Common myeloid progenitor, CD34-positive (primary cell): ENCODE measurements at regions not wholly inside any gene's neighbourhood (a gene's known extent, or its start where the extent isn't known, plus 50 kb on each side); places are given as distances from the start of the nearest gene placed in this dataset.
A peak's percentile ranks its signal among the peaks of the same experiment; 100 is the strongest.

Source experiments
- CTCF ChIA-PET: fragments of 350-600 bp; sonication (Branson Sonifier 250); formaldehyde crosslinking; loops from one replicate; lab custom pipeline; 2021; ENCODE audit warnings: antibody characterized with exemption; lab: Charles Lee
- POLR2A ChIA-PET: fragments of 350-600 bp; sonication (Branson Sonifier 250); formaldehyde crosslinking; loops from one replicate; lab custom pipeline; 2021; ENCODE audit warnings: antibody characterized with exemption; lab: Charles Lee
- DNase-seq, 3 donors: peaks; one replicate each; pipeline versions ENCODE4 v3.0.0 to v3.0.0-alpha.2; 2013
- H3K27ac ChIP-seq, 2 experiments: 1 replicate in 1 of 2; 2 replicates in 1 of 2; pipeline ENCODE4 v1.7.0; 2013; ENCODE audit warnings: inconsistent platforms in 2 of 2, low read length in 2 of 2, mild to moderate bottlenecking in 2 of 2, low read depth in 1 of 2, moderate library complexity in 1 of 2; ENCODE audit not compliant: severe bottlenecking in 2 of 2, insufficient read depth in 1 of 2, poor library complexity in 1 of 2
- H3K27me3 ChIP-seq, 5 experiments: replicated peaks in 2 of 5; 1 replicate in 3 of 5; 2 replicates in 2 of 5; pipeline versions ENCODE4 v1.6.1 to v1.7.0; 2013; ENCODE audit warnings: low read length in 4 of 5, mild to moderate bottlenecking in 2 of 5, moderate library complexity in 2 of 5, inconsistent platforms in 1 of 5; ENCODE audit not compliant: insufficient read depth in 5 of 5, control insufficient read depth in 4 of 5
- H3K36me3 ChIP-seq, 4 experiments: 1 replicate in 2 of 4; 2 replicates in 2 of 4; pipeline versions ENCODE4 v1.6.1 to v1.7.0; 2013; ENCODE audit warnings: low read length in 3 of 4, control low read depth in 1 of 4, mild to moderate bottlenecking in 1 of 4; ENCODE audit not compliant: control insufficient read depth in 4 of 4, insufficient read depth in 4 of 4
- H3K4me1 ChIP-seq, 4 experiments: 1 replicate in 3 of 4; 2 replicates in 1 of 4; pipeline versions ENCODE4 v1.6.1 to v1.7.1; 2013; ENCODE audit warnings: low read length in 3 of 4, mild to moderate bottlenecking in 3 of 4, control low read depth in 1 of 4, inconsistent platforms in 1 of 4, moderate library complexity in 1 of 4; ENCODE audit not compliant: control insufficient read depth in 4 of 4, insufficient read depth in 4 of 4; ENCODE audit errors: control extremely low read depth in 1 of 4
- H3K4me3 ChIP-seq, 7 experiments: 1 replicate in 4 of 7; 2 replicates in 3 of 7; pipeline versions ENCODE4 v1.5.1 to v1.7.0; 2013; ENCODE audit warnings: mild to moderate bottlenecking in 7 of 7, low read length in 6 of 7, moderate library complexity in 6 of 7, inconsistent platforms in 2 of 7, low read depth in 2 of 7, control low read depth in 1 of 7; ENCODE audit not compliant: insufficient read depth in 4 of 7, control insufficient read depth in 1 of 7; ENCODE audit errors: extremely low read depth in 1 of 7
- H3K9me3 ChIP-seq, 5 experiments: 1 replicate in 4 of 5; 2 replicates in 1 of 5; pipeline versions ENCODE4 v1.6.1 to v1.7.1; 2013; ENCODE audit warnings: low read length in 4 of 5, mild to moderate bottlenecking in 2 of 5, inconsistent platforms in 1 of 5, low read depth in 1 of 5, moderate library complexity in 1 of 5; ENCODE audit not compliant: control insufficient read depth in 4 of 5, insufficient read depth in 2 of 5; ENCODE audit errors: control extremely low read depth in 1 of 5
- WGBS: methylation state at CpG from one replicate; pipeline ENCODE4 v1.1.5; 2013; ENCODE audit not compliant: insufficient coverage; 5-methylcytosine and 5-hydroxymethylcytosine counted together

GRCh38 chr1:94743862-94744261 lies 76.3 kb upstream of the SLC44A3 start:
- Histone ChIP-seq H3K9me3 (no peaks in the 10 kb centered on the region), H3K4me1 (peaks cover 8 to 29% (median 10%) of the 10 kb centered on the region in 4 experiments), H3K27me3 (no peaks in the 10 kb centered on the region), H3K27ac (no peak overlapping the region), H3K36me3 (no peaks in the 10 kb centered on the region), H3K4me3 (no peak overlapping the region)
- no peak for DNase-seq
- ChIA-PET POLR2A (no interaction called here), CTCF (interaction anchor here (2.0 kb wide), 1 partner anchor 9 kb away, joined by 5 read pairs; no protein-coding TSS in a partner anchor)
- WGBS = 100% methylated on average over 1 of the region's 1 CpG

GRCh38 chr1:94741996-94742395 lies 78.2 kb upstream of the SLC44A3 start:
- Histone ChIP-seq H3K4me1 (peaks cover 8 to 37% (median 17%) of the 10 kb centered on the region in 4 experiments), H3K27me3 (no peaks in the 10 kb centered on the region), H3K36me3 (no peaks in the 10 kb centered on the region), H3K27ac (no peak overlapping the region), H3K4me3 (peak overlapping the region in 1 of 7 experiments; percentile 43), H3K9me3 (no peaks in the 10 kb centered on the region)
- POLR2A ChIA-PET = interaction anchor here (0.7 kb wide), 1 partner anchor 133 kb away, joined by 3 read pairs; no protein-coding TSS in a partner anchor
- CTCF ChIA-PET = interaction anchor here (1.3 to 2.0 kb wide), 2 partner anchors 11 to 215 kb away, joined by 5 read pairs; no protein-coding TSS in a partner anchor
- DNase-seq = no peak
- 100% methylated on average over 2 of the region's 2 CpGs for WGBS

- WGBS = 0% methylated on average over 2 of the region's 2 CpGs
- Histone ChIP-seq H3K4me1 (peaks cover 8 to 42% (median 21%) of the 10 kb centered on the region in 4 experiments), H3K36me3 (no peaks in the 10 kb centered on the region), H3K9me3 (no peaks in the 10 kb centered on the region), H3K27ac (no peak overlapping the region), H3K27me3 (no peaks in the 10 kb centered on the region), H3K4me3 (peak overlapping the region in 1 of 7 experiments; percentile 43)
- DNase-seq = peak; percentile 33 to 69 (median 57)
- ChIA-PET CTCF (interaction anchor here (1.3 kb wide), 1 partner anchor 215 kb away, joined by 5 read pairs; no protein-coding TSS in a partner anchor), POLR2A (interaction anchor here (0.7 kb wide), 1 partner anchor 132 kb away, joined by 3 read pairs; no protein-coding TSS in a partner anchor)
Measured at GRCh38 chr1:94741510-94741909, 78.6 kb upstream of the SLC44A3 start.

- H3K4me1 ChIP-seq = peaks cover 8 to 57% (median 34%) of the 10 kb centered on the region in 4 experiments
- 71% methylated on average over 7 of the region's 7 CpGs for WGBS
- no peak overlapping the region for H3K4me3 ChIP-seq
- ChIA-PET CTCF (interaction anchor here (1.0 to 1.5 kb wide), 4 partner anchors 8 to 133 kb away, joined by 3 read pairs; no protein-coding TSS in a partner anchor), POLR2A (no interaction called here)
- H3K27me3 ChIP-seq = no peaks in the 10 kb centered on the region
- no peaks in the 10 kb centered on the region for H3K9me3 ChIP-seq
- H3K36me3 ChIP-seq = no peaks in the 10 kb centered on the region
- DNase-seq = no peak
- no peak overlapping the region for H3K27ac ChIP-seq
Measured at GRCh38 chr1:94739521-94740061, 80.6 kb upstream of the SLC44A3 start.

GRCh38 chr1:94738371-94738770 lies 81.8 kb upstream of the SLC44A3 start:
- POLR2A ChIA-PET = no interaction called here
- no peak for DNase-seq
- Histone ChIP-seq H3K36me3 (no peaks in the 10 kb centered on the region), H3K27ac (no peak overlapping the region), H3K4me1 (peaks cover 8 to 55% (median 34%) of the 10 kb centered on the region in 4 experiments), H3K4me3 (no peak overlapping the region), H3K27me3 (no peaks in the 10 kb centered on the region), H3K9me3 (no peaks in the 10 kb centered on the region)
- 100% methylated on average over 2 of the region's 3 CpGs for WGBS
- CTCF ChIA-PET = interaction anchor here (1.0 kb wide), 1 partner anchor 15 kb away, joined by 3 read pairs; no protein-coding TSS in a partner anchor

GRCh38 chr1:94737124-94737998 lies 82.8 kb upstream of the SLC44A3 start:
- H3K4me1 ChIP-seq = peaks cover 8 to 55% (median 34%) of the 10 kb centered on the region in 4 experiments
- H3K27me3 ChIP-seq = no peaks in the 10 kb centered on the region
- WGBS = 47% methylated on average over 4 of the region's 5 CpGs
- H3K36me3 ChIP-seq = no peaks in the 10 kb centered on the region
- peak in 1 of 3 donors; percentile 42 for DNase-seq
- H3K27ac ChIP-seq = no peak overlapping the region
- CTCF ChIA-PET = interaction anchor here (0.6 to 1.6 kb wide), 3 partner anchors 15 to 39 kb away, joined by 3 read pairs; no protein-coding TSS in a partner anchor
- POLR2A ChIA-PET = no interaction called here
- no peak overlapping the region for H3K4me3 ChIP-seq
- H3K9me3 ChIP-seq = no peaks in the 10 kb centered on the region
